NCI-H2227 (cell line): ENCODE measurements at regions not wholly inside any gene's neighbourhood (a gene's known extent, or its start where the extent isn't known, plus 50 kb on each side); places are given as distances from the start of the nearest gene placed in this dataset.

Experiments
- DNase-seq: peaks from one replicate; lab custom pipeline; 2025; ENCODE audit not compliant: unreplicated experiment; lab: John Stamatoyannopoulos, UW

DNA sequence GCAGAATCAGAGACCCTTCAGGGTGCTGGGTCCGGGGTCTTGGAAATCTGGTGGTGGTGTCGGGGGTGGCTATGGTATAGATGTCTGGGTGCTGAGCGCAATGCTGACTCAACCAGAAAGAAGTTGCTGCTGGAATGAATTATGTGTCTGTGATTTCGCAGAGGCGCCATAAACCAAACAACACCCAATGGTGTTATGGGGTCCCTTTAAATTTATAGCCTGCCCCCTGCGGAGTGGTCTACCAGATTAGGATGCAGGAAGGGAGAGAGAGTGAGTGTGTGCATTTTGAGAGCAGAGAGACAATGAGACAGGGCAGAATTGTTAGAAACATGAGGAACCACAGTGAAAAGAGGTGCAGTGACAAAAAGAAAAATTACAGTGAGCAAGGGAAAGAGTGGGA lies 100.7 kb upstream of the CDH11 start:
- DNase-seq: no peak

GRCh38 chr16:65222049-65222448 lies 100.2 kb upstream of the CDH11 start:
- no peak for DNase-seq

DNA sequence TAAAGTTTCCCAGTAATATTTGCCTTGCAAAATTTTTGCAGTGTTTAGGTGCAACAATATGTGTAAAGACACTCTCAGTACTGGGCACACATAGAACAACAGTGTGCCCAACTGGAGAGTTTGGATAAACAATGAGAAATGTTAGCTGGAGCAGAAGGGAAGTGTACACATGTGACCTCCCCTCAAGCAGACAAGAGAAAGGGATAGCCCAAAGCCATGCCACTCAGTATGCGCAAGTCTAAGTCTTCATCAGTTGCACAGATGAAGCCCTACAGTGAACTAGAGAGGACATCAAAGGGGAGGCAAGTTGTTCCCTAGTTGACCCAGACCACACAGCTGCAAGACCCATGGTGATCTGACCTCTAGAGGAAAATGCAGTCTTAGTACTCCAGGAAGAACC lies 97.9 kb upstream of the CDH11 start:
- DNase-seq: no peak

GRCh38 chr16:65218348-65218747 lies 96.5 kb upstream of the CDH11 start:
- DNase-seq: no peak

- DNase-seq: no peak
Measured at GRCh38 chr16:65213866-65214595, 92.2 kb upstream of the CDH11 start.

DNA sequence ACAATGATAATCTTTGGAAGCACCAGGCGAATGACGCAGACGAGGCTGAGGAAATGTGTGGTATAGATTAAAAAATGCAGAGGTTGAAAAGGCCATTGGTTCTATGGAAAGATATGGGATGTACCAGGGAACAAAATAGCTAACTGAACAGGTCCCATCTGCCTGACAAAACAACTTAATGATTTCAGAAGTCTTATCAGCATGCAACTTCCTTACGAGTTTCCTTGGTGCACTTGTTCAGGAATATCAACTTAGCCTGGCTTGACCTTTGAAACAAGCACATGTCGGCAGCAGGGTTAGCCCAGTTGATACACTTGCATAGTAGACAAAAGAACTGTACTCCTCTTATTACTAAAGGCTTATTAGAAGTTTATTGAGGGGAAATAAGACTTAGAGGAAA lies 90.9 kb upstream of the CDH11 start:
- no peak for DNase-seq

GRCh38 chr16:65212240-65212639 lies 90.4 kb upstream of the CDH11 start:
- DNase-seq: no peak

- no peak for DNase-seq
Measured at GRCh38 chr16:65202461-65202860, 80.6 kb upstream of the CDH11 start.

DNA sequence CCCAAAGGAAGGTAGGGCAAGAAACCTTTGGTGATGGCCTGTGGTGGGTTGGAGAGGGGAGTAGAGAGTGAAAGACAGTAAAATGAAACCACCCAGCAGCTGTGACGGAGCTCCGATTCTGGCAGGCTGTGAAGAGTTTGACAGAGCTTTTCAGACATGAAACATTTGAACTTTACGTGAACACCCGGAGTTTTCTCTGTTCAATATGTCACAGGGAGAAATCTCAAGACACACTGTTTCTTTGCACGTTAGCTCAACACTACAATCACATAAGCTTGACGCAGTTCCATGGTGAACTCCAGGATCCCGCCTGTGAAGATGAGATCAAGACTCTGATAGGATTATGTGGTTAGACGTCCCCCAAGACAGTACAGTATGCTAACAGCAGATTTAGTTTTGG lies 79.6 kb upstream of the CDH11 start:
- DNase-seq: no peak

- DNase-seq: no peak
Measured at GRCh38 chr16:65200857-65201256, 79.0 kb upstream of the CDH11 start.

DNA sequence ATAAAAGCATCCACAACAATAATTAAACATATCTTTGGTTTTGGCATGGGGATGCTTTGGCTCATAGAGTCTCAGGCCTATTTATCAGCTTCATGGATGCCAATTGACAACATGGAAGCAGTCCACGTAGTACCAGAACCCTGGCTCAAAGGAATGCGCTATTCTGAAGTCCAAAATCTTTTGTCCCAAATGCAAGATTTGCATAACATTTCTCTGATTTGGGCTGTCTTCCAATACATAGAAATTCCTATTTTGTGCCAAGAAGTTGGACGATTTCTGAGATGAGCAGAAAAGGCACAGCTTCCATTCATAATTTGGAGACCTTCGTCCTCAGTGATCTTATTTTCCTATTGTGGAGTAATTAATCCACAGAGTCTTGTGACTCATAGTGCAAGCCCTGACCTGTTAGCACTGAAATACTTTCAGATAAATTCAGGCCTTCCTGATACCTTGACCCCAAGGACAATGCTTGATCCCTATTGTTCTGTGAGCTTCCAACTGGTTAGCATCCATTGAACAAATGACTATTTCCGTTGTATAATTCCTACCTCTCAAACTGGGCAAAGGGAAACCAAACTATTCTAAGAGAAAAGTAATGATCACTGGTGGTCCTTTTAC lies 78.4 kb upstream of the CDH11 start:
- DNase-seq: no peak

GRCh38 chr16:65196420-65197075 lies 74.7 kb upstream of the CDH11 start:
- no peak for DNase-seq

DNA sequence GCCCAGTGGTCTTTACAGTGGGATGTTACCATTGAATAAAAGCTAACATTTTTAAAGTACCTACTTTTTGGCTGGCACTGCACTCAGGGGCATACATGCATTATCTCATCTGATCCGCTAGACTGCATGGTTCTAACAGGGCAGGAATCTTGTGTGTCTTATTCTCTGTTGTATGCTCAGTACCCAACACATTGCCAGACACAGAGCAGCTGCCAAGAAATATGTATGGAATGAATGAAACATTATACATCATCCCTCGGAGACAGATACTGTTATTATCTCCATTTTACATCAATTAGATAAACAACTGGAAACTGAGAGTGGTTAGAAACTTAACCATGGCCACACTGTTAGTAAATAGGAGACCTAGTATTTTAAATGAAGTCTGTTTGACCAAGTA lies 74.1 kb upstream of the CDH11 start:
- DNase-seq: no peak

DNA sequence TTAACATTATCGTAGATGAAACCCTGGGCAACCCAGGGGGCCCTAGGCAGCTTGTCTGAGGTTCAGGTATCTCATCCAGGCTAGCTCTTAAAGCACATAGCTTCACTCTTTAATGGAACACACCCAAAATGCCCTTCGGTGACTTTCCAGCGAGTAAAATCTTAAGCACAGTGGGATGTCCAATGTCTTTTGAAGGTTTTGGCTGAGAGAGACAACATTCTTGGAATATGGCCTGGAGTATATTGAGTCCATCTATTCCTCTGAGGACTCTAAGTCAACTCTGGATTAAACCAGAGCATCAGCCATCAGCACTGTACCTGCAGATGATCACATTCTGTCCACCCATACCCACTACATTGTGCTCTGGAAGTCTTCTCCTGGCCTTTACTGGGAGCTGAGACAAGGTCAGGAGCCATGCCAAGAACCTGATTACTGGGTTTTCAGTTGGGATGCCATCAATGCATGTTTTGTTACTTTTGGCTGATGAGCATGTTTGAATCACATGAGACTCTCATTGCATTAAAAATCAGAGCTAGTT lies 63.4 kb upstream of the CDH11 start:
- DNase-seq: no peak

- DNase-seq: no peak
Measured at GRCh38 chr16:65181071-65181561, 59.3 kb upstream of the CDH11 start.

DNA sequence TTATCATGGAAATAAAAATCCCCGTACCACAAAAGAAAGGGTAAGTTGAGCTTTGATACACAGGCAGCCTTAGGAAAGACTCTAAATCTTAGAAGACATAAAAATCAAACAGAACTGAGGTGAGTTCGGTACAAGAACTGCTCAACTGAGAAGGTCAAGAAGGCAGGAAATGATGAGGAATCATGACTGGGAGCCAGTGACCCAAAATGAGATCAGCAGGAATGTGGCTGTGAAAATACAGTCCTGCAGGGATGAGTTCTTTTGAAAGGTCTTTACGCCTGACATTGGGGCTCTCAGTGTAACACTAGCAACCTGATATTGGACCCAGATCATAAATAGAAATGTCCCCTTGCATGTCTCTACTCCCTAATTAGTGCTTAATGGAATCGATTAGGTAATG lies 56.3 kb upstream of the CDH11 start:
- no peak for DNase-seq

- no peak for DNase-seq
Measured at GRCh38 chr16:65176603-65177002, 54.7 kb upstream of the CDH11 start.

GRCh38 chr16:65172356-65172755 lies 50.5 kb upstream of the CDH11 start:
- no peak for DNase-seq
